Urinary bladder (tissue), 3 donors: ENCODE measurements at regions not wholly inside any gene's neighbourhood (a gene's known extent, or its start where the extent isn't known, plus 50 kb on each side); places are given as distances from the start of the nearest gene placed in this dataset.
A peak's percentile ranks its signal among the peaks of the same experiment; 100 is the strongest.
"Not testable (repeated sequence)": the region's sequence is repeated elsewhere in the genome, so short reads cannot be mapped to it uniquely, and the experiment has no call there.

Experiments
- DNase-seq: peaks from one replicate; pipeline ENCODE4 v3.0.0-alpha.2; 2015; ENCODE audit errors: extremely low spot score
- H3K27ac ChIP-seq: one replicate; pipeline ENCODE4 v1.5.1; 2013; ENCODE audit warnings: low read depth, mild to moderate bottlenecking, moderate library complexity
- H3K36me3 ChIP-seq: one replicate; pipeline ENCODE4 v1.6.1; 2013; ENCODE audit warnings: mild to moderate bottlenecking, moderate library complexity; ENCODE audit not compliant: insufficient read depth
- H3K4me1 ChIP-seq: one replicate; pipeline ENCODE4 v1.6.1; 2013; ENCODE audit warnings: mild to moderate bottlenecking, moderate library complexity; ENCODE audit not compliant: insufficient read depth
- H3K4me3 ChIP-seq: one replicate; pipeline ENCODE4 v1.5.1; 2013; ENCODE audit warnings: low read depth, low read length
- WGBS: extraction: QIAGEN DNeasy Blood & Tissue Kit; methylation state at CpG from one replicate; pipeline ENCODE4 v1.1.7; 2013; 5-methylcytosine and 5-hydroxymethylcytosine counted together
- donor health status: healthy with polysubstance abuse.
- donor health status: healthy.

- H3K4me1 ChIP-seq = no peaks in the 10 kb centered on the region
- WGBS = 38% methylated on average over 4 of the region's 4 CpGs
- H3K4me3 ChIP-seq = no peak overlapping the region
- no peaks in the 10 kb centered on the region for H3K36me3 ChIP-seq
- no peak overlapping the region for H3K27ac ChIP-seq
- peak; percentile 7 for DNase-seq
These were observed 647.8 kb downstream of the TAF11L14 start for GRCh38 chr5:18281947-18282581.

GRCh38 chr5:18285257-18285656, 651.0 kb downstream of the TAF11L14 start:
- Histone ChIP-seq H3K4me1 (no peaks in the 10 kb centered on the region), H3K36me3 (no peaks in the 10 kb centered on the region), H3K4me3 (no peak overlapping the region), H3K27ac (no peak overlapping the region)
- DNase-seq = no peak

DNA sequence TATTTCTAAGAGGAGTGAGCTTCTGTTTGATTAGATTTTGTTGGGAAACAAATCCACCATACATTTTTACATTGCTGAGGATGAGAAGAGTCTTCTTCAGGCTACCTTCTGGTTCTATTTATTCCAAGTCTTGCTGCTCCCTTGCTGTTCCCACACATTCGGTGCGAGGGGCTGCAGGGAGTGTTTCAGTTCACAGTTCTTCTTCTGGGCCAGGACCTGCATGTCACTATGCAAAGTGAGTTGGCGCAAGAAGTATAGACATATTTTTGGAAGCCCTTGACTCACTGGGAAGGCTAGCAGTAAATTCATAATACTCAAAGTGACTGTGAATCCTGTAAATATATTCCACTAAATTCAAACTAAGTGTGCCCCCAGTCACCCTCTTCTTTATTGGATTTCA, 657.9 kb downstream of the TAF11L14 start:
- DNase-seq = no peak
- H3K4me1 ChIP-seq = no peaks in the 10 kb centered on the region
- 83% methylated on average over 3 of the region's 3 CpGs for WGBS
- H3K27ac ChIP-seq = no peak overlapping the region
- H3K4me3 ChIP-seq = no peak overlapping the region
- H3K36me3 ChIP-seq = no peaks in the 10 kb centered on the region

GRCh38 chr5:18295696-18296095, 661.4 kb downstream of the TAF11L14 start:
- WGBS = 86% methylated on average over 3 of the region's 3 CpGs
- not testable (repeated sequence) for H3K27ac ChIP-seq, H3K36me3 ChIP-seq, H3K4me1 ChIP-seq, H3K4me3 ChIP-seq, DNase-seq

GRCh38 chr5:18299166-18299565, 664.9 kb downstream of the TAF11L14 start:
- Histone ChIP-seq H3K36me3 (no peaks in the 10 kb centered on the region), H3K27ac (no peak overlapping the region), H3K4me3 (no peak overlapping the region), H3K4me1 (no peaks in the 10 kb centered on the region)
- DNase-seq = no peak

DNA sequence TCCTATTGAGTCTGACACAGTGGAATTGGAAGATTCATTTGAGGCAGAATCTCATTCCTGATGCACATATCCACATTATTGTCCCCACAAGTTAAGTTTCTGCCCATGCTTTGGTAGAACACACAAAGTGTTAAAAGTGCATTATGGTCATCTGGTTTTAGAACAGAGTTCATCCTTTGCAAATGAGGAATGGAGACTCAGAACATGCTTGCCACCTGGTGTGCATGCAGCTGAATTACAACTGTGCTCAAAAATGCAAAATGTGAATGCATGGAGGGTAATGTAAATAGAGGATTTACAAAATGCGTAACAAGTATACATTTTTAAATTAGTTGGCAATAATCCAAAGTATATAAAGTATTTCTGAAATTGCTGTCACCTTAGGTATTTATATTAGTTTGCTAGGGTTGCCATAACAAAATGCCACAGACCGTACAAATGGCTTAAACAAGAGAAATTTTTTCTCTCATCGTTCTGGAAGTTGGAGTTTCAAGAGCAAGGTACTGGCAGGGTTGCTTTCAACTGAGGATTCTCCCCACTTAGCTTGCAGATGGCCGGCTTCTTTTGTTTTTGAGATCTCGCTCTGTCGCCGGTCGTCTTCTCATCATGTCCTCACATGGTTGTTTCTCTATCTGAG, 671.1 kb downstream of the TAF11L14 start:
- DNase-seq = peak; percentile 23
- Histone ChIP-seq H3K4me1 (no peaks in the 10 kb centered on the region), H3K4me3 (no peak overlapping the region), H3K36me3 (no peaks in the 10 kb centered on the region), H3K27ac (no peak overlapping the region)
- 46% methylated on average over 8 of the region's 8 CpGs for WGBS

GRCh38 chr5:18311266-18311665, 677.0 kb downstream of the TAF11L14 start:
- Histone ChIP-seq H3K4me1 (no peaks in the 10 kb centered on the region), H3K4me3 (no peak overlapping the region), H3K27ac (no peak overlapping the region), H3K36me3 (no peaks in the 10 kb centered on the region)
- 54% methylated on average over 3 of the region's 3 CpGs for WGBS
- DNase-seq = no peak

- Histone ChIP-seq H3K4me1 (no peaks in the 10 kb centered on the region), H3K27ac (no peak overlapping the region), H3K36me3 (no peaks in the 10 kb centered on the region), H3K4me3 (no peak overlapping the region)
- 85% methylated on average over 1 of the region's 1 CpG for WGBS
- no peak for DNase-seq
These were observed 677.8 kb downstream of the TAF11L14 start for GRCh38 chr5:18312016-18312415.

- WGBS = 35% methylated on average over 6 of the region's 6 CpGs
- H3K27ac ChIP-seq = no peak overlapping the region
- no peak overlapping the region for H3K4me3 ChIP-seq
- no peaks in the 10 kb centered on the region for H3K36me3 ChIP-seq
- no peak for DNase-seq
- H3K4me1 ChIP-seq = no peaks in the 10 kb centered on the region
These were observed 680.0 kb downstream of the TAF11L14 start for GRCh38 chr5:18314192-18314778.

DNA sequence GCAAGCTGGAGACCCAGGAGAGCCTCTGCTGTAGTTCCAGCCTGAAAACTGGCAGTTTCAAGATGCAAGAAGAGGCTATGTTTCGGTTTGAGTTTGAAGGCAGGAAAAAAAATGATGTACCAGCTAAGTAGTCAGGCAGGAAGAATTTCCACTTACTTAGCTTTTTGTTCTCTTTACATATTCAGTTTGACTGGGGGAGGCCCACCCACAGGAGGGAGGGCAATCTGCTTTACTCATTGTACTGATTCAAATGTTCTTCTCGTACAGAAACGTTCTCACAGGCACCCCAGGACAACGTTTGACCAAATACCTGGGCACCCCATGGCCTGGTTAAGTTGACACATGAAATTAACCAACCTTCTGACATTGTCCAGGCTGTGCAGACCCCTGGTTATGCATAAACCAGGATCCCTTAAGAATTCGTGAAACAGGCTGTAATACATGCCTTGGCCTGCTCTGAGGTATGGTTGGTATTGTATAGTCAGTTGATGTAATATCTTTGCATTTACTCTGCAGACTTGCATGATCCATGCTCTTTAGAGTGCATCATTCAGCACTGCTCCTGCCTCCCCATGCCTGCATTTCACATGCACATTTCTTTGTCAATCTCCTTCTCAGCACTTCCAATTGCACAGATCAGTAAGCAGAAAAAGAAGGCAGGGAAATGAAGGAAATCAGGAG, 687.1 kb downstream of the TAF11L14 start:
- Histone ChIP-seq H3K4me1 (no peaks in the 10 kb centered on the region), H3K36me3 (no peaks in the 10 kb centered on the region), H3K27ac (no peak overlapping the region), H3K4me3 (no peak overlapping the region)
- WGBS = 68% methylated on average over 5 of the region's 5 CpGs
- DNase-seq = no peak

GRCh38 chr5:18323891-18324290, 689.6 kb downstream of the TAF11L14 start:
- Histone ChIP-seq H3K4me3 (no peak overlapping the region), H3K27ac (no peak overlapping the region), H3K4me1 (no peaks in the 10 kb centered on the region), H3K36me3 (no peaks in the 10 kb centered on the region)
- 88% methylated on average over 2 of the region's 2 CpGs for WGBS
- DNase-seq = no peak

- H3K4me1 ChIP-seq = no peaks in the 10 kb centered on the region
- H3K36me3 ChIP-seq = no peaks in the 10 kb centered on the region
- 57% methylated on average over 3 of the region's 3 CpGs for WGBS
- H3K27ac ChIP-seq = no peak overlapping the region
- H3K4me3 ChIP-seq = no peak overlapping the region
- DNase-seq = no peak
These were observed 691.2 kb downstream of the TAF11L14 start for GRCh38 chr5:18325431-18325830.

GRCh38 chr5:18329328-18329727, 695.1 kb downstream of the TAF11L14 start:
- no peak overlapping the region for H3K4me3 ChIP-seq
- no peaks in the 10 kb centered on the region for H3K36me3 ChIP-seq
- H3K4me1 ChIP-seq = no peaks in the 10 kb centered on the region
- peak; percentile 20 for DNase-seq
- H3K27ac ChIP-seq = no peak overlapping the region

DNA sequence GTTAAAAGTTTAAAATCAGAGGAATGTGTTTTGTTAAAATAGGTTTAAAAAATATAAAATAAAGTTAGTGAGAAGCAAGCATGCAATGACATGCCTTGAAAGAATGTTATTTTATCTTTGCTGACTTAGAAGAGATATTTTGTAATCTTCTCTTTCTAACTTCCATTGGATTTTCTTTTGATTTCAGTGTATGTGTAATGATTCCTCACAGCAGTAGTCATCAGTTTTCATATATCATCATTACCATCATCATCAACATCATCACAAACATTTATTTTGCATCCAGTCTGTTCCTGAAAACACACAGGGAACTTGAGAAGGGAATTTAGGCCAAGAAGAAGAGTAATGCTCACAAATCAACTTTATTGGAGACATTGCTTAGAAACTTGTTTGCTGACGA, 699.6 kb downstream of the TAF11L14 start:
- 29% methylated on average over 1 of the region's 1 CpG for WGBS
- H3K4me3 ChIP-seq = no peak overlapping the region

More for the DNA sequence above, 699.6 kb downstream of the TAF11L14 start:
- H3K36me3 ChIP-seq = no peaks in the 10 kb centered on the region
- no peaks in the 10 kb centered on the region for H3K4me1 ChIP-seq
- DNase-seq = no peak
- H3K27ac ChIP-seq = no peak overlapping the region
